Mesothelial cell of epicardium (in vitro differentiated cells): ENCODE measurements at regions not wholly inside any gene's neighbourhood (a gene's known extent, or its start where the extent isn't known, plus 50 kb on each side); places are given as distances from the start of the nearest gene placed in this dataset.
A peak's percentile ranks its signal among the peaks of the same experiment; 100 is the strongest.

Experiments used
- DNase-seq, 2 experiments: peaks; one replicate each; pipeline ENCODE4 v3.0.0; 2021; ENCODE audit warnings: low spot score in 2 of 2; ENCODE audit not compliant: unreplicated experiment in 2 of 2
- H3K27ac Mint-ChIP-seq: 2 replicates; pipeline ENCODE4 v1.8.0; 2021; ENCODE audit warnings: mixed read lengths
- H3K27me3 Mint-ChIP-seq: 2 replicates; pipeline ENCODE4 v1.8.0; 2021; ENCODE audit warnings: low read depth, mixed read lengths
- H3K36me3 Mint-ChIP-seq: 2 replicates; pipeline ENCODE4 v1.8.0; 2021; ENCODE audit warnings: mixed read lengths
- H3K4me1 Mint-ChIP-seq: 2 replicates; pipeline ENCODE4 v1.8.0; 2021; ENCODE audit warnings: mixed read lengths
- H3K4me3 Mint-ChIP-seq: 2 replicates; pipeline ENCODE4 v1.8.0; 2021; ENCODE audit warnings: mild to moderate bottlenecking, moderate library complexity, mixed read lengths
- H3K9me3 Mint-ChIP-seq: 2 replicates; pipeline ENCODE4 v1.8.0; 2021; ENCODE audit warnings: mixed read lengths
- CTCF ChIP-seq: fragments of 200-600 bp; sonication (generic); IDR thresholded peaks from one replicate; pipeline ENCODE4 v1.5.0; 2021; ENCODE audit warnings: antibody characterized with exemption; ENCODE audit not compliant: unreplicated experiment

GRCh38 chr3:170721563-170721962 lies 135.7 kb upstream of the SLC7A14 start:
- Mint-ChIP-seq H3K9me3 (peaks cover 25% of the 10 kb centered on the region), H3K36me3 (peaks cover 3% of the 10 kb centered on the region), H3K4me3 (no peak overlapping the region), H3K27ac (no peak overlapping the region), H3K4me1 (peaks cover 29% of the 10 kb centered on the region), H3K27me3 (no peaks in the 10 kb centered on the region)
- no peak for DNase-seq
- TF ChIP-seq CTCF: no peak

GRCh38 chr3:170719300-170719699 lies 133.4 kb upstream of the SLC7A14 start:
- Mint-ChIP-seq H3K27me3 (no peaks in the 10 kb centered on the region), H3K36me3 (peaks cover 11% of the 10 kb centered on the region), H3K27ac (no peak overlapping the region), H3K9me3 (peaks cover 39% of the 10 kb centered on the region), H3K4me3 (no peak overlapping the region), H3K4me1 (peaks cover 25% of the 10 kb centered on the region)
- no peak for DNase-seq
- TF ChIP-seq CTCF: no peak

GRCh38 chr3:170718848-170719247 lies 133.0 kb upstream of the SLC7A14 start:
- no peak for DNase-seq
- Mint-ChIP-seq H3K4me1 (peaks cover 25% of the 10 kb centered on the region), H3K9me3 (peaks cover 39% of the 10 kb centered on the region), H3K36me3 (peaks cover 11% of the 10 kb centered on the region), H3K4me3 (no peak overlapping the region), H3K27me3 (no peaks in the 10 kb centered on the region), H3K27ac (no peak overlapping the region)
- no peak for TF ChIP-seq CTCF

GRCh38 chr3:170717410-170718402 lies 131.8 kb upstream of the SLC7A14 start:
- peaks cover 11% of the 10 kb centered on the region for H3K36me3 Mint-ChIP-seq
- peaks cover 28% of the 10 kb centered on the region for H3K4me1 Mint-ChIP-seq
- no peak for DNase-seq
- no peak overlapping the region for H3K4me3 Mint-ChIP-seq
- no peak overlapping the region for H3K27ac Mint-ChIP-seq
- no peak for TF ChIP-seq CTCF
- peaks cover 39% of the 10 kb centered on the region for H3K9me3 Mint-ChIP-seq
- no peaks in the 10 kb centered on the region for H3K27me3 Mint-ChIP-seq

- Mint-ChIP-seq H3K36me3 (peaks cover 11% of the 10 kb centered on the region), H3K27me3 (no peaks in the 10 kb centered on the region), H3K9me3 (peaks cover 43% of the 10 kb centered on the region), H3K27ac (peak overlapping the region; percentile 86), H3K4me1 (peaks cover 34% of the 10 kb centered on the region), H3K4me3 (no peak overlapping the region)
- no peak for TF ChIP-seq CTCF
- no peak for DNase-seq
Observed at GRCh38 chr3:170716172-170716805, 130.4 kb upstream of the SLC7A14 start.
